ENCODE measurements at regions not wholly inside any gene's neighbourhood (a gene's known extent, or its start where the extent isn't known, plus 50 kb on each side); places are given as distances from the start of the nearest gene placed in this dataset.

DNA sequence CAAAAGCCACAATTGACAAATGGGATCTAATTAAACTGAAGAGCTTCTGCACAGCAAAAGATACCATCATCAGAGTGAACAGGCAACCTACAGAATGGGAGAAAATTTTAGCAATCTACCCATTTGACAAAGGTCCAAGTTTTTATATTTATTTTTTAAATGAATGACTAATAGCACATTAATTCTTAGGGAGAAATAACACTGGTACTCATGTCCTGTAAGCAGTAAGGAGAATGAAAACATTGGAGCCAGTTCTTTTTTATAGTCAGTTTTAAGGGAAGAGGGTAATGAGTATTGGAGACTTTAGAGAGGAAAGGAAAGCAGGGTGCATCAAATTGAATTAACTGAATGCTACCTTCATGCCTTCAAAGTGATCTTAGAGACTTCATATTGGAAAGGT, 404.7 kb upstream of the TGFBR2 start:
- Histone ChIP-seq H3K4me3 (ENCODE audit: control insufficient read depth in 2 of 3, extremely low read depth in 1 of 3, insufficient read depth in 2 of 3, low read depth in 1 of 3, low read length in 3 of 3) (no peak overlapping the region), H3K4me2 (ENCODE audit: control insufficient read depth, extremely low read depth, insufficient read depth, low read depth, low read length) (no peak overlapping the region), H3K36me3 (ENCODE audit: control insufficient read depth in 2 of 2, extremely low read depth in 1 of 2, insufficient read depth in 2 of 2, low read length in 2 of 2) (no peaks in the 10 kb centered on the region), H3K4me1 (ENCODE audit: control insufficient read depth, extremely low read depth, insufficient read depth, low read length) (no peaks in the 10 kb centered on the region), H2AFZ (ENCODE audit: control insufficient read depth, low read length) (no peak overlapping the region), H3K9ac (ENCODE audit: control insufficient read depth, extremely low read depth, insufficient read depth, low read length) (no peak overlapping the region), H3K27ac (ENCODE audit: control insufficient read depth, insufficient read depth, low read length) (no peak overlapping the region), H3K9me1 (ENCODE audit: control insufficient read depth, extremely low read depth, insufficient read depth, low read length) (no peaks in the 10 kb centered on the region), H4K20me1 (ENCODE audit: control insufficient read depth, extremely low read depth, insufficient read depth, low read length) (no peaks in the 10 kb centered on the region), H3K79me2 (ENCODE audit: control insufficient read depth, insufficient read depth, low read length) (no peaks in the 10 kb centered on the region), H3K9me3 (ENCODE audit: control insufficient read depth, low read depth, low read length) (no peaks in the 10 kb centered on the region), H3K27me3 (ENCODE audit: control insufficient read depth, extremely low read depth, insufficient read depth, low read length) (no peaks in the 10 kb centered on the region)
- dilution Hi-C loops (cut with MboI; ENCODE audit: extremely low pct_ligation_motif_present, low sequenced_read_pairs): no loop called here
- TF ChIP-seq, protein P1, sequence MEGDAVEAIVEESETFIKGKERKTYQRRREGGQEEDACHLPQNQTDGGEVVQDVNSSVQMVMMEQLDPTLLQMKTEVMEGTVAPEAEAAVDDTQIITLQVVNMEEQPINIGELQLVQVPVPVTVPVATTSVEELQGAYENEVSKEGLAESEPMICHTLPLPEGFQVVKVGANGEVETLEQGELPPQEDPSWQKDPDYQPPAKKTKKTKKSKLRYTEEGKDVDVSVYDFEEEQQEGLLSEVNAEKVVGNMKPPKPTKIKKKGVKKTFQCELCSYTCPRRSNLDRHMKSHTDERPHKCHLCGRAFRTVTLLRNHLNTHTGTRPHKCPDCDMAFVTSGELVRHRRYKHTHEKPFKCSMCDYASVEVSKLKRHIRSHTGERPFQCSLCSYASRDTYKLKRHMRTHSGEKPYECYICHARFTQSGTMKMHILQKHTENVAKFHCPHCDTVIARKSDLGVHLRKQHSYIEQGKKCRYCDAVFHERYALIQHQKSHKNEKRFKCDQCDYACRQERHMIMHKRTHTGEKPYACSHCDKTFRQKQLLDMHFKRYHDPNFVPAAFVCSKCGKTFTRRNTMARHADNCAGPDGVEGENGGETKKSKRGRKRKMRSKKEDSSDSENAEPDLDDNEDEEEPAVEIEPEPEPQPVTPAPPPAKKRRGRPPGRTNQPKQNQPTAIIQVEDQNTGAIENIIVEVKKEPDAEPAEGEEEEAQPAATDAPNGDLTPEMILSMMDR (optimal IDR thresholded peaks at IDR 0.05 in 1 of 3, IDR thresholded peaks at IDR 0.05 in 1 of 3, conservative IDR thresholded peaks at IDR 0.05 in 1 of 3; ENCODE audit: extremely low read depth in 1 of 3, insufficient read depth in 2 of 3, low read length in 3 of 3): no peak
- no peak for TF ChIP-seq EZH2 (IDR thresholded peaks at IDR 0.05; ENCODE audit: low read length)
- FAIRE-seq: no peak
- no peak for DNase-seq (ENCODE audit: low read depth, low spot score)

DNA sequence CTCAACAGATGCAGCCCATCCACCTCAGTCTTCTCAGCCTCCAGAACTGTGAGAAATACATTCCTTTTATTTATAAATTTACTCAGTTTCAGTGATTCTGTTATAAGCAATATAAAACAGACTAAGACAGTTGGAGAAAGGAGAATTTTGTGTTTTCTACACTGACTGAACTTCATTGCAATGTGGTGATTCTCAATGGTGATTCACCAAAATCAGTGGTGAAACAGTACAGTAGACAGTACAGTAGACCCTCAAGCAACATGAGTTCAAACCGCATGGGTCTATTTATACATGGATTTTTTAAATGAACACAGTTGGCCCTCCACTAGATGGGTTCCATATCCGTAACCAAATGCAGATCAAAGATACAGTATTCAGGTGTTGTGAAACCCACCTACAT, 403.1 kb upstream of the TGFBR2 start:
- Histone ChIP-seq H3K79me2 (ENCODE audit: control insufficient read depth, insufficient read depth, low read length) (no peaks in the 10 kb centered on the region), H3K27me3 (ENCODE audit: control insufficient read depth, extremely low read depth, insufficient read depth, low read length) (no peaks in the 10 kb centered on the region), H2AFZ (ENCODE audit: control insufficient read depth, low read length) (no peak overlapping the region), H3K4me3 (ENCODE audit: control insufficient read depth in 2 of 3, extremely low read depth in 1 of 3, insufficient read depth in 2 of 3, low read depth in 1 of 3, low read length in 3 of 3) (no peak overlapping the region), H3K9ac (ENCODE audit: control insufficient read depth, extremely low read depth, insufficient read depth, low read length) (no peak overlapping the region), H3K9me1 (ENCODE audit: control insufficient read depth, extremely low read depth, insufficient read depth, low read length) (no peaks in the 10 kb centered on the region), H3K27ac (ENCODE audit: control insufficient read depth, insufficient read depth, low read length) (no peak overlapping the region), H3K9me3 (ENCODE audit: control insufficient read depth, low read depth, low read length) (no peaks in the 10 kb centered on the region), H3K36me3 (ENCODE audit: control insufficient read depth in 2 of 2, extremely low read depth in 1 of 2, insufficient read depth in 2 of 2, low read length in 2 of 2) (no peaks in the 10 kb centered on the region), H4K20me1 (ENCODE audit: control insufficient read depth, extremely low read depth, insufficient read depth, low read length) (no peaks in the 10 kb centered on the region), H3K4me1 (ENCODE audit: control insufficient read depth, extremely low read depth, insufficient read depth, low read length) (no peaks in the 10 kb centered on the region), H3K4me2 (ENCODE audit: control insufficient read depth, extremely low read depth, insufficient read depth, low read depth, low read length) (no peak overlapping the region)
- FAIRE-seq (peak; percentile 9), DNase-seq (ENCODE audit: low read depth, low spot score) (no peak)
- dilution Hi-C loops (cut with MboI; ENCODE audit: extremely low pct_ligation_motif_present, low sequenced_read_pairs): no loop called here
- TF ChIP-seq, protein P1 (optimal IDR thresholded peaks at IDR 0.05 in 1 of 3, IDR thresholded peaks at IDR 0.05 in 1 of 3, conservative IDR thresholded peaks at IDR 0.05 in 1 of 3; ENCODE audit: extremely low read depth in 1 of 3, insufficient read depth in 2 of 3, low read length in 3 of 3): no peak
- TF ChIP-seq EZH2 (IDR thresholded peaks at IDR 0.05; ENCODE audit: low read length): no peak
